AG04449 (cell line): ENCODE measurements at regions not wholly inside any gene's neighbourhood (a gene's known extent, or its start where the extent isn't known, plus 50 kb on each side); places are given as distances from the start of the nearest gene placed in this dataset.

Experiments
- CTCF ChIA-PET: fragments of 350-600 bp; formaldehyde crosslinking; extraction: SDS; loops from one replicate; lab custom pipeline; 2021; ENCODE audit warnings: antibody characterized with exemption; lab: Yijun Ruan, JAX
- POLR2A ChIA-PET: fragments of 400-600, 350-600 bp; formaldehyde crosslinking; extraction: SDS; loops from one replicate; lab custom pipeline; 2020; ENCODE audit warnings: antibody characterized with exemption, inconsistent platforms; lab: Yijun Ruan, JAX
- DNase-seq: peaks from one replicate; pipeline ENCODE4 v3.0.0-alpha.2; 2010; ENCODE audit warnings: low read depth, low spot score
- H3K4me3 ChIP-seq: 2 replicates; pipeline ENCODE4 v1.5.1; 2011; ENCODE audit warnings: low read depth, mild to moderate bottlenecking, control low read depth, low read length
- TF ChIP-seq, protein P1 (sequence below): IDR thresholded peaks from one replicate; pipeline ENCODE4 v1.5.1; 2011; ENCODE audit warnings: mild to moderate bottlenecking, moderate library complexity, low read length, control low read depth, inconsistent platforms; ENCODE audit not compliant: insufficient read depth; ENCODE audit errors: missing control alignments

- DNase-seq: no peak
- POLR2A ChIA-PET: no interaction called here
- CTCF ChIA-PET: no interaction called here
- no peak overlapping the region for H3K4me3 ChIP-seq
- TF ChIP-seq, protein P1, sequence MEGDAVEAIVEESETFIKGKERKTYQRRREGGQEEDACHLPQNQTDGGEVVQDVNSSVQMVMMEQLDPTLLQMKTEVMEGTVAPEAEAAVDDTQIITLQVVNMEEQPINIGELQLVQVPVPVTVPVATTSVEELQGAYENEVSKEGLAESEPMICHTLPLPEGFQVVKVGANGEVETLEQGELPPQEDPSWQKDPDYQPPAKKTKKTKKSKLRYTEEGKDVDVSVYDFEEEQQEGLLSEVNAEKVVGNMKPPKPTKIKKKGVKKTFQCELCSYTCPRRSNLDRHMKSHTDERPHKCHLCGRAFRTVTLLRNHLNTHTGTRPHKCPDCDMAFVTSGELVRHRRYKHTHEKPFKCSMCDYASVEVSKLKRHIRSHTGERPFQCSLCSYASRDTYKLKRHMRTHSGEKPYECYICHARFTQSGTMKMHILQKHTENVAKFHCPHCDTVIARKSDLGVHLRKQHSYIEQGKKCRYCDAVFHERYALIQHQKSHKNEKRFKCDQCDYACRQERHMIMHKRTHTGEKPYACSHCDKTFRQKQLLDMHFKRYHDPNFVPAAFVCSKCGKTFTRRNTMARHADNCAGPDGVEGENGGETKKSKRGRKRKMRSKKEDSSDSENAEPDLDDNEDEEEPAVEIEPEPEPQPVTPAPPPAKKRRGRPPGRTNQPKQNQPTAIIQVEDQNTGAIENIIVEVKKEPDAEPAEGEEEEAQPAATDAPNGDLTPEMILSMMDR: no peak
These were observed 1858.7 kb upstream of the CELF4 start for GRCh38 chr18:39424261-39424660.

GRCh38 chr18:39421276-39421675 lies 1855.7 kb upstream of the CELF4 start:
- DNase-seq: no peak
- TF ChIP-seq, protein P1: no peak
- no peak overlapping the region for H3K4me3 ChIP-seq
- ChIA-PET POLR2A (no interaction called here), CTCF (no interaction called here)

DNA sequence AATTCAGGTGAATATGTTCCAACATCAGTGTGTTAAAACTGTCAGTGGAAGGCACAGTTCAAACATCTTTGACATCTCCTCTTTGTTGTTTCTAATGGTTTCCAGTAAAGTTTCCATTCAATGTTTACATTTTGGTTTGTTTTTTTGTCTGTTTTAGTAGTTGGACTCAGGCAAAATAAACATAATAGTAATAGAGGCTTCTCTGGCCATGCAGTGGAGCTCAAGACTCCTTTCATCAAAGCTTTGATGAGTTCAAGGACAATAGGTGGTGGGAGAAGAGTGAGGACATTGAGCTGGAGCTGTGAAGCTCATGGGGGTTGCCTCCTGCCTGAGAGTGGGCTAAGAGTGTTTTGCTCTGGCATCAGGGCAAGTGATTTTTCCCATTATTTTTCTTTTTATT lies 1853.7 kb upstream of the CELF4 start:
- ChIA-PET POLR2A (no interaction called here), CTCF (no interaction called here)
- no peak for DNase-seq
- no peak overlapping the region for H3K4me3 ChIP-seq
- TF ChIP-seq, protein P1: no peak

DNA sequence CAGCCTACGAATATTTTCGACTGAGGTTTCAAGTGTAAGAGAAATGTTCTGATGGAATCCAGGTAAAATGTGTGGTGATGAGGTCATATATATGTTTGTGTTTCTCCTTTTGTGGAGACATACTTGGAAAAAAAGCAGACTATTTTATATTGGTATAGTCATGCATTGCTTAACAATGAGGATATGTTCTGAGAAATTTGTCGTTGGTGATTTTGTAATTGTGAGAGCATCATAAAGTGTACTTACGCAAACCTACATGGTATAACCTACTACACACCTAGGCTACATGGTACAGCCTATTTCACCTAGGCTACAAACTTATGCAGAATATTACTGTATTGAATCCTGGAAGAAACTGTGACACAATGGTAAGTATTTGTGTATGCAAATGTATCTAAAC lies 1849.9 kb upstream of the CELF4 start:
- ChIA-PET CTCF (no interaction called here), POLR2A (no interaction called here)
- TF ChIP-seq, protein P1: no peak
- no peak overlapping the region for H3K4me3 ChIP-seq
- DNase-seq: no peak

DNA sequence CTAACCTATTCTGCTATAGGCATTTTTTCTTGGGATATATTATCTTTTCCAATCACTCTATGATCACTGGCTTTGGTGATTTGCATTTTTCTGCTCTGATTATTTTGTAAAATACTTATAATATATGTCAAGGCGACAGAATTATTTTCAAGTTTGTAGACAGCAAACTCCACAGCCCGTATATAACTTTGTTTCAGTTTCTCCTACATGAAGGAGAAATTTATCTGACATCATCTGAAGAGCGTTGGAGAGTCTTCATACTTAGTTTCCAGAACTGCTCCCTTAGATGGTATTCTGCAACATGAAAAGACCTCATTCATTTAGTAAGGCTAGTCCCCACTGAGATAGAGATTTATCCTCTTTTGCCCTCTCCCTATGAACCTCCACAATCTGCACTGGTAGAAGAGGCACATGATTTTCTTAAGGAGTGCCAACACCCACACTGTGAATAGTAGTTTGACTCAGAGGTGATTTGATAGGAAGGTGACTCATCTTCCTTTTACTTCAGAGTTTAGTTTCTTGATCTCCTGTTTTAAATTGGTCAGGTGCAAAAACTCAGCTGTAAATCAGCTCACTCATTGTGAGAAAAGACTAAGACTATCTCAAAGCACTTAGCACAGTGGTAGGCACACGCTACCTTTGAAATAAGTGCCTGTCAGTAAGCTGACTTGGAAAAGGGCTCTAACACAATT lies 1848.6 kb upstream of the CELF4 start:
- CTCF ChIA-PET: no interaction called here
- DNase-seq: no peak
- TF ChIP-seq, protein P1: no peak
- POLR2A ChIA-PET: no interaction called here
- H3K4me3 ChIP-seq: no peak overlapping the region

DNA sequence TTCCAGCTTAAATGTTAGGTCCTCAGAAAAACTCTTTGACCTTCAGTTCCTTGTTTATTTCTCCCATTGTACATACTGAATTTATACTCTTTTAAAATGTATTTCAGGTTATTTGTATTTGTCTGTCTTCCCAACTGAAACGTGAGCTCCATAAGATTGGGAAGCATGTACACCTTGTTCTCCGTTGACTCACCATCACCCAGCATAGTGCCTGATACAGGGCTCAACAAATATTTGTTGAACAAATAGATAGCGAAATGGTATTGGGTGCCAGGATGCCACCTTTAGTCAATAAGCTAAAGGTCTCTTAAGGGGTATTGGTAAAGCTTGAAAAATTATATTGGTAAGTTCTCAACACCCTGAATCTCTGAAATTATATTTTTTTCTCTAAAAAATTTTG lies 1841.3 kb upstream of the CELF4 start:
- TF ChIP-seq, protein P1: no peak
- H3K4me3 ChIP-seq: no peak overlapping the region
- CTCF ChIA-PET: no interaction called here
- DNase-seq: no peak
- POLR2A ChIA-PET: no interaction called here
